ENCODE measurements at regions not wholly inside any gene's neighbourhood (a gene's known extent, or its start where the extent isn't known, plus 50 kb on each side); places are given as distances from the start of the nearest gene placed in this dataset.

DNA sequence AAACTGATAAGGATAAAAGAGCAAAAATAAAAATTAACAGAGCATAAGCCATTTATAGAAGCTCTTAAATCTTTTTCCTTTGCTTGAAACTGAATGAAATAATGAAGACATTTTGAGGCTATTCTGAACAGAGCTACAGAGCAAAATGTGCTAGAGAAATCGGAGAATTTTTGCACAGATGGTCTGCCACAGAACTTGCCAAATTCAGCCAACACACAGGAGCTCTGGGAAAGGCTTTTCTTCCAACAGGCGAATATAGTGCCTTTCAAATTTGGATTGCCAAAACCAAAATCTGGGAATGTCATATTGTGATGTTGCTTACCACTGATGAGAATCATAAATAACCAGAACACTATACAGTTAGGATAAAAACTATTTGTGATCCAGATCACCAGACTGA, 406.3 kb downstream of the RPL10L start:
- in situ Hi-C loops (cut with MboI) = no loop called here
- TF ChIP-seq TAF1 (IDR thresholded peaks at IDR 0.05; ENCODE audit: control insufficient read depth, extremely low read depth, insufficient read depth, low read length, severe bottlenecking) (no peak), GABPA (tag; conservative IDR thresholded peaks at IDR 0.05; ENCODE audit: low read depth) (no peak), RNF2 (IDR thresholded peaks at IDR 0.05) (no peak)
- TF ChIP-seq, protein P1, sequence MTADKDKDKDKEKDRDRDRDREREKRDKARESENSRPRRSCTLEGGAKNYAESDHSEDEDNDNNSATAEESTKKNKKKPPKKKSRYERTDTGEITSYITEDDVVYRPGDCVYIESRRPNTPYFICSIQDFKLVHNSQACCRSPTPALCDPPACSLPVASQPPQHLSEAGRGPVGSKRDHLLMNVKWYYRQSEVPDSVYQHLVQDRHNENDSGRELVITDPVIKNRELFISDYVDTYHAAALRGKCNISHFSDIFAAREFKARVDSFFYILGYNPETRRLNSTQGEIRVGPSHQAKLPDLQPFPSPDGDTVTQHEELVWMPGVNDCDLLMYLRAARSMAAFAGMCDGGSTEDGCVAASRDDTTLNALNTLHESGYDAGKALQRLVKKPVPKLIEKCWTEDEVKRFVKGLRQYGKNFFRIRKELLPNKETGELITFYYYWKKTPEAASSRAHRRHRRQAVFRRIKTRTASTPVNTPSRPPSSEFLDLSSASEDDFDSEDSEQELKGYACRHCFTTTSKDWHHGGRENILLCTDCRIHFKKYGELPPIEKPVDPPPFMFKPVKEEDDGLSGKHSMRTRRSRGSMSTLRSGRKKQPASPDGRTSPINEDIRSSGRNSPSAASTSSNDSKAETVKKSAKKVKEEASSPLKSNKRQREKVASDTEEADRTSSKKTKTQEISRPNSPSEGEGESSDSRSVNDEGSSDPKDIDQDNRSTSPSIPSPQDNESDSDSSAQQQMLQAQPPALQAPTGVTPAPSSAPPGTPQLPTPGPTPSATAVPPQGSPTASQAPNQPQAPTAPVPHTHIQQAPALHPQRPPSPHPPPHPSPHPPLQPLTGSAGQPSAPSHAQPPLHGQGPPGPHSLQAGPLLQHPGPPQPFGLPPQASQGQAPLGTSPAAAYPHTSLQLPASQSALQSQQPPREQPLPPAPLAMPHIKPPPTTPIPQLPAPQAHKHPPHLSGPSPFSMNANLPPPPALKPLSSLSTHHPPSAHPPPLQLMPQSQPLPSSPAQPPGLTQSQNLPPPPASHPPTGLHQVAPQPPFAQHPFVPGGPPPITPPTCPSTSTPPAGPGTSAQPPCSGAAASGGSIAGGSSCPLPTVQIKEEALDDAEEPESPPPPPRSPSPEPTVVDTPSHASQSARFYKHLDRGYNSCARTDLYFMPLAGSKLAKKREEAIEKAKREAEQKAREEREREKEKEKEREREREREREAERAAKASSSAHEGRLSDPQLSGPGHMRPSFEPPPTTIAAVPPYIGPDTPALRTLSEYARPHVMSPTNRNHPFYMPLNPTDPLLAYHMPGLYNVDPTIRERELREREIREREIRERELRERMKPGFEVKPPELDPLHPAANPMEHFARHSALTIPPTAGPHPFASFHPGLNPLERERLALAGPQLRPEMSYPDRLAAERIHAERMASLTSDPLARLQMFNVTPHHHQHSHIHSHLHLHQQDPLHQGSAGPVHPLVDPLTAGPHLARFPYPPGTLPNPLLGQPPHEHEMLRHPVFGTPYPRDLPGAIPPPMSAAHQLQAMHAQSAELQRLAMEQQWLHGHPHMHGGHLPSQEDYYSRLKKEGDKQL (CRISPR knock-in tag; IDR thresholded peaks at IDR 0.05; ENCODE audit: borderline replicate concordance) = no peak
- Histone ChIP-seq H2AFZ (ENCODE audit: low read depth, low read length) (no peak overlapping the region), H3K9me3 (replicated peaks; ENCODE audit: control insufficient read depth, insufficient read depth, low read depth, low read length) (0 out of 2 replicates have a peak, but pooled peaks cover 1% of the 10 kb centered on the region), H3K27ac (ENCODE audit: extremely low read depth, low read depth, low read length) (no peak overlapping the region), H3K79me2 (ENCODE audit: control insufficient read depth, insufficient read depth, low read length) (no peaks in the 10 kb centered on the region), H4K20me1 (replicated peaks; ENCODE audit: control insufficient read depth, insufficient read depth, low read length) (no peaks in the 10 kb centered on the region), H3K4me2 (ENCODE audit: insufficient read depth, low read length) (no peak overlapping the region), H3K4me3 (no peak overlapping the region), H3K9me1 (ENCODE audit: control insufficient read depth, insufficient read depth, low read length) (no peaks in the 10 kb centered on the region), H3K36me3 (ENCODE audit: control insufficient read depth, insufficient read depth, low read length) (no peaks in the 10 kb centered on the region), H3K4me1 (replicated peaks in 1 of 2; ENCODE audit: control insufficient read depth in 2 of 2, insufficient read depth in 2 of 2, low read length in 2 of 2) (no peaks in the 10 kb centered on the region), H3K27me3 (ENCODE audit: control insufficient read depth in 2 of 2, insufficient read depth in 2 of 2, low read length in 2 of 2) (no peaks in the 10 kb centered on the region), H3K9ac (ENCODE audit: insufficient read depth in 1 of 2, low read depth in 2 of 2, low read length in 2 of 2) (no peak overlapping the region)
- CTCF ChIA-PET (ENCODE audit: low intra/inter-chr PET ratio) = no interaction called here
- 0% methylated on average over 1 of the region's 2 CpGs for WGBS (ENCODE audit: insufficient coverage, low coverage, missing lambda C conversion rate)
- intact Hi-C loops (cut with micrococcal nuclease) = no loop called here
- BruUV-seq (replicated peaks) = no TSS peak
- no peak for FAIRE-seq
- no peak for ATAC-seq
- POLR2A ChIA-PET = no interaction called here
- no peak for DNase-seq (ENCODE audit: extremely low read depth in 1 of 4, low spot score in 3 of 4)

Measured in K562 (cell line).